H9 (cell line): ENCODE measurements at regions not wholly inside any gene's neighbourhood (a gene's known extent, or its start where the extent isn't known, plus 50 kb on each side); places are given as distances from the start of the nearest gene placed in this dataset.

Source experiments
- DNase-seq: peaks from one replicate; pipeline ENCODE4 v3.0.0-alpha.2; 2017
- H2AFZ ChIP-seq: one replicate; pipeline ENCODE4 v1.6.1; 2013; ENCODE audit warnings: mild to moderate bottlenecking, low read length, control low read depth, moderate library complexity
- H2AK5ac ChIP-seq: 2 replicates; pipeline ENCODE4 v1.6.1; 2013; ENCODE audit warnings: low read length, control low read depth, mixed read lengths; ENCODE audit not compliant: insufficient read length
- H2BK120ac ChIP-seq: one replicate; pipeline ENCODE4 v1.6.1; 2013; ENCODE audit warnings: low read depth, mild to moderate bottlenecking, low read length, control low read depth, inconsistent platforms; ENCODE audit not compliant: poor library complexity, severe bottlenecking
- H2BK12ac ChIP-seq: 2 replicates; pipeline ENCODE4 v1.6.1; 2013; ENCODE audit warnings: low read length, control low read depth, mixed read lengths, low read depth; ENCODE audit not compliant: insufficient read length
- H2BK15ac ChIP-seq: 2 replicates; pipeline ENCODE4 v1.6.1; 2013; ENCODE audit warnings: low read depth, low read length, control low read depth
- H2BK20ac ChIP-seq: one replicate; pipeline ENCODE4 v1.6.1; 2013; ENCODE audit warnings: low read depth, mild to moderate bottlenecking, low read length, control low read depth, inconsistent platforms; ENCODE audit not compliant: poor library complexity, severe bottlenecking
- H2BK5ac ChIP-seq: 2 replicates; pipeline ENCODE4 v1.6.1; 2013; ENCODE audit warnings: low read length, control low read depth, mixed read lengths; ENCODE audit not compliant: insufficient read length
- H3K14ac ChIP-seq: 2 replicates; pipeline ENCODE4 v1.6.1; 2013; ENCODE audit warnings: low read length, control low read depth; ENCODE audit not compliant: insufficient read depth
- H3K18ac ChIP-seq: 2 replicates; pipeline ENCODE4 v1.6.1; 2013; ENCODE audit warnings: low read depth, mild to moderate bottlenecking, mixed read lengths, low read length, control low read depth; ENCODE audit not compliant: insufficient read length
- H3K23ac ChIP-seq: 2 replicates; pipeline ENCODE4 v1.6.1; 2013; ENCODE audit warnings: low read length, control low read depth, mixed read lengths, low read depth; ENCODE audit not compliant: insufficient read length
- H3K23me2 ChIP-seq: 2 replicates; pipeline ENCODE4 v1.6.1; 2013; ENCODE audit warnings: low read depth, mild to moderate bottlenecking, mixed read lengths, low read length, control low read depth; ENCODE audit not compliant: insufficient read length, poor library complexity, severe bottlenecking
- H3K27ac ChIP-seq: 2 replicates; pipeline ENCODE4 v1.5.1; 2013; ENCODE audit warnings: low read length, control low read depth, mixed read lengths, low read depth; ENCODE audit not compliant: insufficient read length
- H3K27me3 ChIP-seq: 2 replicates; pipeline ENCODE4 v1.6.1; 2013; ENCODE audit warnings: low read length, control low read depth, inconsistent platforms; ENCODE audit not compliant: insufficient read depth
- H3K4ac ChIP-seq: 2 replicates; pipeline ENCODE4 v1.6.1; 2013; ENCODE audit warnings: low read depth, mild to moderate bottlenecking, control low read depth, inconsistent platforms, low read length, moderate library complexity
- H3K4me1 ChIP-seq: 2 replicates; pipeline ENCODE4 v1.6.1; 2013; ENCODE audit warnings: low read length, control low read depth, inconsistent platforms; ENCODE audit not compliant: insufficient read depth
- H3K4me2 ChIP-seq: 2 replicates; pipeline ENCODE4 v1.6.1; 2013; ENCODE audit warnings: low read length, control low read depth, mixed read lengths; ENCODE audit not compliant: insufficient read length, insufficient read depth
- H3K56ac ChIP-seq: 2 replicates; pipeline ENCODE4 v1.6.1; 2013; ENCODE audit warnings: low read depth, mild to moderate bottlenecking, mixed read lengths, low read length, control low read depth; ENCODE audit not compliant: insufficient read length
- H3K79me1 ChIP-seq: 2 replicates; pipeline ENCODE4 v1.6.1; 2013; ENCODE audit warnings: low read depth, mild to moderate bottlenecking, moderate library complexity, low read length, control low read depth, inconsistent platforms; ENCODE audit not compliant: insufficient read depth, poor library complexity, severe bottlenecking
- H3K79me2 ChIP-seq: 2 replicates; pipeline ENCODE4 v1.6.1; 2013; ENCODE audit warnings: low read length, control low read depth, inconsistent platforms; ENCODE audit not compliant: insufficient read depth
- H3K9ac ChIP-seq: 2 replicates; pipeline ENCODE4 v1.6.1; 2013; ENCODE audit warnings: low read length, control low read depth, mixed read lengths; ENCODE audit not compliant: insufficient read length; ENCODE audit errors: extremely low read depth
- H3K9me3 ChIP-seq: one replicate; pipeline ENCODE4 v1.6.1; 2013; ENCODE audit warnings: low read depth, low read length, inconsistent platforms; ENCODE audit not compliant: control insufficient read depth
- H3T11ph ChIP-seq: one replicate; pipeline ENCODE4 v1.6.1; 2013; ENCODE audit warnings: mild to moderate bottlenecking, low read length, control low read depth, inconsistent platforms
- H4K20me1 ChIP-seq: one replicate; pipeline ENCODE4 v1.6.1; 2013; ENCODE audit not compliant: control insufficient read depth, insufficient read length, insufficient read depth
- H4K5ac ChIP-seq: 2 replicates; pipeline ENCODE4 v1.6.1; 2013; ENCODE audit warnings: low read depth, mild to moderate bottlenecking, mixed read lengths, low read length, control low read depth; ENCODE audit not compliant: insufficient read length
- H4K8ac ChIP-seq: replicated peaks from 2 replicates; pipeline ENCODE4 v1.6.1; 2013; ENCODE audit warnings: low read length, control low read depth, mixed read lengths, low read depth; ENCODE audit not compliant: insufficient read length
- H4K91ac ChIP-seq: 2 replicates; pipeline ENCODE4 v1.6.1; 2013; ENCODE audit warnings: low read depth, mild to moderate bottlenecking, moderate library complexity, mixed read lengths, low read length, control low read depth; ENCODE audit not compliant: insufficient read length
- H3K27ac Mint-ChIP-seq, 3 experiments: 2 replicates in 2 of 3; 3 replicates in 1 of 3; pipeline ENCODE4 v1.8.0; 2020 to 2021; ENCODE audit warnings: mixed read lengths in 3 of 3, mild to moderate bottlenecking in 1 of 3, moderate library complexity in 1 of 3
- H3K27me3 Mint-ChIP-seq: 2 replicates; pipeline ENCODE4 v1.8.0; 2021; ENCODE audit warnings: low read depth, mild to moderate bottlenecking, moderate library complexity, mixed read lengths
- H3K36me3 Mint-ChIP-seq, 3 experiments: 2 replicates in 2 of 3; 3 replicates in 1 of 3; pipeline ENCODE4 v1.8.0; 2020 to 2021; ENCODE audit warnings: low read depth in 3 of 3, mixed read lengths in 3 of 3; ENCODE audit not compliant: insufficient read depth in 1 of 3
- H3K4me1 Mint-ChIP-seq, 2 experiments: 2 replicates each; pipeline ENCODE4 v1.8.0; 2020; ENCODE audit warnings: mixed read lengths in 2 of 2
- H3K4me3 Mint-ChIP-seq, 2 experiments: 2 replicates in 1 of 2; 3 replicates in 1 of 2; pipeline ENCODE4 v1.8.0; 2020 to 2021; ENCODE audit warnings: mild to moderate bottlenecking in 2 of 2, mixed read lengths in 2 of 2, moderate library complexity in 1 of 2
- H3K9me3 Mint-ChIP-seq, 2 experiments: 2 replicates in 1 of 2; 3 replicates in 1 of 2; pipeline ENCODE4 v1.8.0; 2020; ENCODE audit warnings: mild to moderate bottlenecking in 2 of 2, mixed read lengths in 2 of 2, moderate library complexity in 1 of 2
- CTCF ChIP-seq: fragments of 200-600 bp; sonication (generic); conservative IDR thresholded peaks from 3 replicates; pipeline ENCODE4 v1.8.0; 2021; ENCODE audit warnings: antibody characterized with exemption, mild to moderate bottlenecking
- WGBS: extraction: QIAGEN DNeasy Blood & Tissue Kit; methylation state at CpG from one replicate; pipeline ENCODE4 v1.1.7; 2013; ENCODE audit warnings: missing lambda C conversion rate, low lambda C conversion rate, mixed read lengths; ENCODE audit not compliant: insufficient read length; ENCODE audit errors: extremely low coverage; 5-methylcytosine and 5-hydroxymethylcytosine counted together

- H3K14ac ChIP-seq = no peak overlapping the region
- TF ChIP-seq CTCF = no peak
- H3K18ac ChIP-seq = no peak overlapping the region
- no peak overlapping the region for H2BK12ac ChIP-seq
- H4K5ac ChIP-seq = no peak overlapping the region
- H3K56ac ChIP-seq = no peak overlapping the region
- no peaks in the 10 kb centered on the region; a peak in 1 of 5 replicates for H3K9me3 Mint-ChIP-seq
- no peak overlapping the region for H2AK5ac ChIP-seq
- H4K91ac ChIP-seq = no peak overlapping the region
- no peaks in the 10 kb centered on the region for H3K27me3 ChIP-seq
- no peak overlapping the region for H3K4ac ChIP-seq
- H2BK120ac ChIP-seq = no peak overlapping the region
- H3K79me1 ChIP-seq = no peaks in the 10 kb centered on the region
- H3K9me3 ChIP-seq = no peaks in the 10 kb centered on the region
- H4K8ac ChIP-seq = no peak overlapping the region
- H4K20me1 ChIP-seq = no peaks in the 10 kb centered on the region
- H3K27me3 Mint-ChIP-seq = no peaks in the 10 kb centered on the region; the same call in 1 of the 2 replicates
- no peak overlapping the region for H3K4me2 ChIP-seq
- no peak overlapping the region for H3K27ac Mint-ChIP-seq
- H3K9ac ChIP-seq = no peak overlapping the region
- H3K4me1 Mint-ChIP-seq = peaks cover 9 to 16% of the 10 kb centered on the region in 2 experiments
- H3K23ac ChIP-seq = no peak overlapping the region
- H2BK5ac ChIP-seq = no peak overlapping the region
- no peak overlapping the region for H3K27ac ChIP-seq
- no peak overlapping the region for H3T11ph ChIP-seq
- no peaks in the 10 kb centered on the region for H3K36me3 Mint-ChIP-seq
- no peaks in the 10 kb centered on the region for H3K23me2 ChIP-seq
- no peak overlapping the region for H2BK15ac ChIP-seq
- no peak for DNase-seq
- H3K79me2 ChIP-seq = no peaks in the 10 kb centered on the region
- WGBS = no CpG with 5 or more reads among the region's 2 CpGs
- H2BK20ac ChIP-seq = no peak overlapping the region
- no peaks in the 10 kb centered on the region; the same call in 1 of the 2 replicates for H3K4me1 ChIP-seq
- H3K4me3 Mint-ChIP-seq = no peak overlapping the region
- H2AFZ ChIP-seq = no peak overlapping the region
These were observed 76.1 kb upstream of the ATP11B start for GRCh38 chr3:182717216-182717615.
